ENCODE measurements at regions not wholly inside any gene's neighbourhood (a gene's known extent, or its start where the extent isn't known, plus 50 kb on each side); places are given as distances from the start of the nearest gene placed in this dataset.
"Not testable (repeated sequence)": the region's sequence is repeated elsewhere in the genome, so short reads cannot be mapped to it uniquely, and the experiment has no call there.

DNA sequence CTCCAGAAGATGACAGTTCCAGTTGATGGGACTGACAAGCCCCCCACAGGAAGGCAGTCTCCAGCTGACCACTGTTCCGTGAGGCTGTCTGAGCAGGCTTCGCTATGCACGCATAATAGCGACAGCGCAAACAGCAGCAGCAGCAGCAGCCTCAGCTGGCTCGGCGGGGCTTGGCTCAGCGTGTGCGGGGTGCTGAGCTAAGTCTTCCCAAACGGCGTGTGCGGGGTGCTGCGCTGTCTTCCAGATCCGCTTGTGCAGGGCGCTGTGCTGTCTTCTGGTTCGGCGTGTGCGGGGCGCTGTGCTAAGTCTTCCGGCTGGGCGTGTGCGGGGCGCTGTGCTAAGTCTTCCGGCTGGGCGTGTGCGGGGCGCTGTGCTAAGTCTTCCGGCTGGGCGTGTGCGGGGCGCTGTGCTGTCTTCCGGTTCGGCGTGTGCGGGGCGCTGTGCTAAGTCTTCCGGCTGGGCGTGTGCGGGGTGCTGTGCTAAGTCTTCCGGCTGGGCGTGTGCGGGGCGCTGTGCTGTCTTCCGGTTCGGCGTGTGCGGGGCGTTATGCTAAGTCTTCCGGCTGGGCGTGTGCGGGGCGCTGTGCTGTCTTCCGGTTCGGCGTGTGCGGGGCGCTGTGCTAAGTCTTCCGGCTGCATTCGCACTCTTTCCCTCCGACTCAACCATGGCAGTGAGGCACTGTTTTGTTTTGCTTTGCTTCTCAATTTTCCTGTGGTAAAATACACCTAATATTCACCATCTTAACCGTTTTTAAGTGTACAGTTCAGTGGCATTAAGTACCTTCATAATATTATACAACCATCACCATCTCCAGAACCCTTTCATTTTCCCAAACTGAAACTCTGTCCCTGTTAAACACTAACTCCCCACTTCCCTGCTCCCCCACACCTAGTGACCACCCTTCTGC is 156.1 kb downstream of the BMP7 start:
- DNase-seq = not testable (repeated sequence)

DNA sequence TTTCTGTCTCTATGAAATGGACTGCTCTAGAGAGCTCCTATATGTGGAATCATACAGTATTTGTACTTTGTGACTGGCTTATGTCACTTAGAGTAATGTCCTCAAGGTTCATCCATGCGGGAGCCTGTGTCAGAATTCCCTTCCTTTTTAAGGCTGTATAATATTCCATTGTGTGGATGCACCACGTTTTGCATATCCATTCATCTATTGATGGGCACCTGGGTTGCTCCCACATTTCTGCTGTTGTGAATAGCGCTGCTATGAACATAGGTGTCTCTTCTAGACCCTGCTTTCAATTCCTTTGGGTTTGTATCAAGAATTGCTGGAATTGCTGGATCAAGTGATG is 155.4 kb downstream of the BMP7 start:
- no peak for DNase-seq

DNA sequence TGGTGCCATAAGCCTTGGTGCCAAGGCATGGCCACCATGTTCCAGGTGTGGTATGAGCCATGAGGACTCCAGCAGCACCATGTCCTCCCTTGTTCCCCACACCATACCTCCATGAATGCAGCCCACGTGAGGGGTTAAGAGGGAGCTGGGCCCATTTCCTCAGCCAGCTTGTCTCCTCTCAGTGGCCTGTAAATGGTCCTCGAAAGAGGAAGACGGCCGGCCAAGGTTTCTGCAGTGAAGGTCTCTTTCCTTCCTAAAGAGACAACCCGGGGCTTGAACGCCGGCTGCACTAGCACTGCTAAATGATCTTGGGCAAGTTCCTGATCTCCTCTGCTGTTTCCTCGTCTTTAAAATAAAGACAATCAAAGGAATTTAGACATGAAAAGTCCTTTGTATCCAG is 154.0 kb downstream of the BMP7 start:
- no peak for DNase-seq

DNA sequence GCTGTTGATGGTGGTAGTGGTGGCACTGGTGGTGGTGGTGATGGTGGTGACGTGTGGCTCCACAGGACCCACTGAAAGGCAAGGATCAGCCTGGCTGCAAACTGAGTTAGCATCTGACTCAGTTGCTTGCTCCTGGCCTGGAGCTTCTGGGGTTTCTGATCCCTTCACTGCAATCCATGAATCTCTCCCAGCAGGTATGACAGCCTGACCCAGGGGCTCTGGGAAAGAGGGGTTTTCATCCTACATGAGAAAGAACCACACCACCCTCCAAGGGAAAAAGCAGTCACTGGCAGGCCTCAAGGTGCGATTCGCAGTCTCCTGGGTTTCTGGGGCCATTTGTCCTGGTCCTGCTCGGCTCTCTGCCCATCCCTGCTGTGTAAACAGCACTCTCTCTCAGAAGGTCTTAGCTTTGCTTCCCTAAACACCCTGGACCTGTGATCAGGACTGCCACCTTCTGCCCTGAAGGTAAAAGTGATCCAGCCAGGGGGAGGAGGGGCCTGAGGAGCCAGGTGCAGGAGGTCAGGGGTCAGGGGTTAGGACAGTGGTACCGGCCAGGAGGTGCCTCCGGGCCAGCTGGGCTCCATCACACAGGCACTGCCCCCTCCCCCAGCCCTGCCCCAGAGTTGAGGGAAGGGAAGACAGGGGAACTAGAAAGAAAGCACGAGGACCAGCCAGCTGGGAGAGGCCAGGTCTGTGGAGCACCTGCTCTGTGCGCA is 152.0 kb downstream of the BMP7 start:
- DNase-seq = no peak

DNA sequence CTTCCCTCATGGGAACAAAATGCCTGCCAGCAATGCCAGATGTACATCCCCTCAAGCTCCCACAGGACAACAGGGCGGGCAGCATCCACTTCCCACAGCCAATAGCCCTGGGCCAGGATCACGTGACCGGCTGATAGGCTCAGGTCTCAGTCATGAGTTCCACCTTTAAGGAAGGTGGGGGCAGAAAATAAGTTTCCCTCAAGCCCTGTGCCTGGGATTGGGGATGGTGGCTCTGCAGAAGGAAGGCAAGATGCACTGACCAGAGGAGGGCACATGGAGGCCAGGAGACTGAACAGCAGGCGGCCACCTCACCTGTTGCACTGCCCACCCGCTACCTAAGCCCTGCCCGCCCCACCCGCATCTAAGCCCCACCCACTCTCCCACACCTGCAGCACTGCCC is 149.1 kb downstream of the BMP7 start:
- no peak for DNase-seq

DNA sequence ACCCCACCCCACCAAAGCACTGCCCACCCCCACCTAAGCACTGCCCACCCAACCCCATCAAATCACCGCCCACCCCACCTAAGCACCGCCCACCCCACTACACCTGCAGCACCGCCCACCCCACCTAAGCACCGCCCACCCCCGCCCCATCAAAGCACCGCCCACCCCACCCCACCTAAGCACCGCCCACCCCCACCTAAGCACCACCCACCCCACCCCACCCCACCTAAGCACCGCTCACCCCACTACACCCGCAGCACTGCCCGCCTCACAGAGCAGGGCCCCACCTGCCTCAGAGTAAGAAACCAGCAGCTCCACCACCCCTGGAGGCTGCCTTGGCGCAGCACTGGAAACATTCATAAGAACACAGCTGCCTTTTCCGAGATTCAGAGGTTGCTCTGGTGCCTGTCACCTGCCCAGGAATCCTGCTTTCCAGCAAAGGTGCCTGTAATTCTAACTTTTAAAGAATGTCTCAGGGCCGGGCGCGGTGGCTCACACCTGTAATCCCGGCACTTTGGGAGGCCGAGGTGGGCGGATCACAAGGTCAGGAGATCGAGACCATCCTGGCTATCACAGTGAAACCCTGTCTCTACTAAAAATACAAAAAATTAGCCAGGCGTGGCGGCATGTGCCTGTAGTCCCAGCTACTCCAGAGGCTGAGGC is 148.2 kb downstream of the BMP7 start:
- DNase-seq = no peak
